HEK293T (cell line): ENCODE measurements at regions not wholly inside any gene's neighbourhood (a gene's known extent, or its start where the extent isn't known, plus 50 kb on each side); places are given as distances from the start of the nearest gene placed in this dataset.

Source experiments
- CTCF ChIA-PET: fragments of 350-600 bp; formaldehyde crosslinking; extraction: SDS; loops from one replicate; lab custom pipeline; 2021; ENCODE audit warnings: antibody characterized with exemption, inconsistent platforms; lab: Yijun Ruan, JAX
- POLR2A ChIA-PET: fragments of 350-600 bp; formaldehyde crosslinking; extraction: SDS; loops from one replicate; lab custom pipeline; 2020; ENCODE audit warnings: antibody characterized with exemption, inconsistent platforms; lab: Yijun Ruan, JAX
- DNase-seq: peaks from one replicate; pipeline ENCODE4 v3.0.0; 2012; ENCODE audit warnings: mixed read lengths; ENCODE audit errors: extremely low spot score
- ARNT ChIP-seq: fragments of 450-650 bp; IDR thresholded peaks from 2 replicates; pipeline ENCODE4 v1.6.1; 2017; ENCODE audit warnings: mild to moderate bottlenecking
- BHLHE40 ChIP-seq: fragments of 450-650 bp; IDR thresholded peaks from 2 replicates; pipeline ENCODE4 v1.6.1; 2016; ENCODE audit warnings: mild to moderate bottlenecking, moderate library complexity, borderline replicate concordance
- CTBP1 ChIP-seq: fragments of 450-650 bp; IDR thresholded peaks from 2 replicates; pipeline ENCODE4 v1.6.1; 2016; ENCODE audit warnings: borderline replicate concordance
- ELF4 ChIP-seq: fragments of 450-650 bp; IDR thresholded peaks from 2 replicates; pipeline ENCODE4 v1.6.1; 2017; ENCODE audit warnings: antibody characterized with exemption
- FOXA1 ChIP-seq: fragments of 450-650 bp; IDR thresholded peaks from 2 replicates; pipeline ENCODE4 v1.6.1; 2016; ENCODE audit warnings: mild to moderate bottlenecking
- FOXK2 ChIP-seq: fragments of 450-650 bp; IDR thresholded peaks from 2 replicates; pipeline ENCODE4 v1.6.1; 2016; ENCODE audit warnings: mild to moderate bottlenecking
- FOXM1 ChIP-seq: fragments of 450-650 bp; IDR thresholded peaks from 2 replicates; pipeline ENCODE4 v1.6.1; 2017; ENCODE audit warnings: mild to moderate bottlenecking, borderline replicate concordance
- HDGF ChIP-seq: fragments of 450-650 bp; IDR thresholded peaks from 2 replicates; pipeline ENCODE4 v1.6.1; 2017; ENCODE audit warnings: antibody characterized with exemption, borderline replicate concordance
- L3MBTL2 ChIP-seq: fragments of 450-650 bp; conservative IDR thresholded peaks from 2 replicates; pipeline ENCODE4 v1.6.1; 2016; ENCODE audit warnings: mild to moderate bottlenecking
- LEF1 ChIP-seq: fragments of 450-650 bp; IDR thresholded peaks from 2 replicates; pipeline ENCODE4 v1.6.1; 2017; ENCODE audit warnings: mild to moderate bottlenecking, borderline replicate concordance
- NFRKB ChIP-seq: fragments of 450-650 bp; IDR thresholded peaks from 2 replicates; pipeline ENCODE4 v1.6.1; 2016; ENCODE audit warnings: mild to moderate bottlenecking, moderate library complexity
- SP1 ChIP-seq: fragments of 450-650 bp; IDR thresholded peaks from 2 replicates; pipeline ENCODE4 v1.6.1; 2017
- SUZ12 ChIP-seq: fragments of 450-650 bp; IDR thresholded peaks from 2 replicates; pipeline ENCODE4 v1.6.1; 2016; ENCODE audit warnings: mild to moderate bottlenecking
- TARDBP ChIP-seq: fragments of 450-650 bp; IDR thresholded peaks from 2 replicates; pipeline ENCODE4 v1.6.1; 2016
- ZNF384 ChIP-seq: fragments of 450-650 bp; IDR thresholded peaks from 2 replicates; pipeline ENCODE4 v1.6.1; 2016
- TF ChIP-seq, protein P1 (sequence below): fragments of 450-650 bp; IDR thresholded peaks from 2 replicates; pipeline ENCODE4 v1.6.1; 2016

- no peak for DNase-seq
- CTCF ChIA-PET: no interaction called here
- POLR2A ChIA-PET: no interaction called here
- TF ChIP-seq TARDBP: no peak
- no peak for TF ChIP-seq SP1
- no peak for TF ChIP-seq L3MBTL2
- TF ChIP-seq LEF1: no peak
- TF ChIP-seq FOXM1: no peak
These were observed 250.0 kb downstream of the CDC14C start for GRCh38 chr7:49174396-49174795.

DNA sequence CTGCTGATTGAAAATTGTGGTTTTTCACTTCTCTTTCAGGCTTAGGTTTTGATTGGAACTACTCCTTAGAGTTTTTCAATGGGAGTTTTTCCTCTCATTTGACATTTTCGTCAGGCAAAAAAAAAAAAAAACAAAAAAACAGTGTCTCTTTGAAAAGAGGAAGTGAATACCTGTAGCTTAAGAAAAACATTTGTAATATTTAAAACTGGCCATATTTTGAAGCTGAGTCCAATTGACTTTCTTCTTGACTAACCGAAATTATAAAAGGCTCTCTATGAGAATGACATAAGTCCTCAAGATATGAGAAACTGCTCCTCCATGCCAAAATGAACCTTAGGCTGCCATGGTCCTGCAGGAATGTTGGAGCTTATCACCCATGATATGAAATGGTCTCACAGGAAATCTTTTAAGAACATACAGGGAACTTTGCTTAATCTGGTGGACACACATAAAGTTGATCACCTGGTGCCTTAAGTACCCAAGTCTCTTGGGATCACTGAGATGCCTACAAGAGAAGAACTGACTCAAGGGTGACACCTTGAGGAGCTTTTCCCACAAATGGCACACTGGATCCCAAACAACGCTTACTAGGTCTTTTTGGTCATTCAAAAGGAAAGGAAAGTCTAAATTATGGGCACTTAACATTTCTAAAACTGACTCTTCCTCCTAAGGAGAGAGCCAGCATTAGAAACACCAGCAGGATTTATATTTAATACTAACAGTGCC is 263.4 kb downstream of the CDC14C start:
- ChIA-PET CTCF (interaction anchor here (0.7 kb wide), 1 partner anchor 146 kb away, joined by 4 read pairs; no protein-coding TSS in a partner anchor), POLR2A (no interaction called here)
- DNase-seq: no peak
- no peak for TF ChIP-seq ARNT
- no peak for TF ChIP-seq FOXA1
- no peak for TF ChIP-seq CTBP1

GRCh38 chr7:49228426-49229098 is 304.2 kb downstream of the CDC14C start:
- TF ChIP-seq FOXM1 (no peak), CTBP1 (no peak), FOXK2 (no peak), ZNF384 (no peak), TARDBP (no peak)
- POLR2A ChIA-PET: no interaction called here
- DNase-seq: no peak
- CTCF ChIA-PET: no interaction called here

GRCh38 chr7:49229246-49229645 is 304.9 kb downstream of the CDC14C start:
- CTCF ChIA-PET: no interaction called here
- TF ChIP-seq ELF4 (no peak), FOXA1 (no peak), LEF1 (no peak), FOXK2 (no peak), HDGF (no peak)
- no peak for DNase-seq
- POLR2A ChIA-PET: no interaction called here

DNA sequence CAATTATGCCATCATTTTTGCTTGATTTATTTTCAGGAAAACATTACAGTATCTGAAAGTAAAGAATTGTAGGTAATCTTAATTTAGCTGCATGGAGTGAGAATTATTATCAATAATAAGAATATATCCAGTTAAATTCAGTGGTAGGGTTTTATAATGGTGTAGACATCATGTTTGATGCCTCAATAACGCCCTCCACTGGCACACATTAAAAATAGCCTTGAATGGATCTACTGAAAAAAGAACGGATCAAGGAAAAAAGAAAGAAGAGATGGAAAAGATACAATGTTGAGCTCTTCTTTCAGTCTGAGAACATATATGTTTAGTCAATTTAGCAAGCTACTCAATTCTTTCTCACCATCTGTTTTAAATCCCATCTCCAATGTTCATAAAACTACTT is 319.2 kb downstream of the CDC14C start:
- no peak for TF ChIP-seq BHLHE40
- TF ChIP-seq SUZ12: no peak
- TF ChIP-seq SP1: no peak
- no peak for TF ChIP-seq L3MBTL2
- no peak for TF ChIP-seq ELF4
- TF ChIP-seq ZNF384: no peak
- TF ChIP-seq, protein P1, sequence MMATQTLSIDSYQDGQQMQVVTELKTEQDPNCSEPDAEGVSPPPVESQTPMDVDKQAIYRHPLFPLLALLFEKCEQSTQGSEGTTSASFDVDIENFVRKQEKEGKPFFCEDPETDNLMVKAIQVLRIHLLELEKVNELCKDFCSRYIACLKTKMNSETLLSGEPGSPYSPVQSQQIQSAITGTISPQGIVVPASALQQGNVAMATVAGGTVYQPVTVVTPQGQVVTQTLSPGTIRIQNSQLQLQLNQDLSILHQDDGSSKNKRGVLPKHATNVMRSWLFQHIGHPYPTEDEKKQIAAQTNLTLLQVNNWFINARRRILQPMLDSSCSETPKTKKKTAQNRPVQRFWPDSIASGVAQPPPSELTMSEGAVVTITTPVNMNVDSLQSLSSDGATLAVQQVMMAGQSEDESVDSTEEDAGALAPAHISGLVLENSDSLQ: no peak
- no peak for TF ChIP-seq CTBP1
- no peak for TF ChIP-seq LEF1
- TF ChIP-seq FOXA1: no peak
- no peak for TF ChIP-seq NFRKB
- TF ChIP-seq HDGF: no peak
- TF ChIP-seq FOXM1: no peak
- no peak for TF ChIP-seq ARNT
- no peak for TF ChIP-seq FOXK2
- ChIA-PET CTCF (no interaction called here), POLR2A (no interaction called here)
- DNase-seq: no peak

DNA sequence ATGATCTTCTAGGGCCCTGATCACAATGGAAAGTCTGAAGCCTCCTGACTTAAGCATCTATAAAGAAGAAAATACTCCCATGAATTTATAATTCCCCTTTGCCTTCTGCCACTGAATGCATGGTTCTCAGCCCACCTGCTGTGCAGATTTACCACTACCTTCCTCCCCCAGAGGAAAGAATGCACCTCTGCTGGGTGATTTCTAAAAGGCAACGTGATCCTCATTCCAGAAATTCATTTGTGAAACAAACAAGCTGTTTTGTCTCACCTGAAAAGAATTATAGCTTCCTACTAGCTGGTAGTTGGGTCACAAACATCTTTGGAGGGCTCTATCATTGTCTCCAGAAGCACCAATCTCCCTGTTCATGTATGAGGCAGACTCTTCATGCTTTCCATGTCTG is 320.2 kb downstream of the CDC14C start:
- CTCF ChIA-PET: interaction anchor here (0.6 kb wide), 1 partner anchor 12 kb away, joined by 3 read pairs; no protein-coding TSS in a partner anchor
- no peak for DNase-seq
- TF ChIP-seq ELF4: no peak
- TF ChIP-seq CTBP1: no peak
- no peak for TF ChIP-seq ARNT
- TF ChIP-seq, protein P1: no peak
- TF ChIP-seq LEF1: no peak
- TF ChIP-seq FOXA1: no peak
- no peak for TF ChIP-seq BHLHE40
- POLR2A ChIA-PET: no interaction called here

- ChIA-PET POLR2A (no interaction called here), CTCF (interaction anchor here (0.6 kb wide), 2 partner anchors 11 to 280 kb away, joined by 3 to 8 read pairs; no protein-coding TSS in a partner anchor)
- no peak for DNase-seq
- TF ChIP-seq ARNT: no peak
- no peak for TF ChIP-seq SUZ12
- TF ChIP-seq LEF1: no peak
- no peak for TF ChIP-seq L3MBTL2
- no peak for TF ChIP-seq SP1
- TF ChIP-seq, protein P1: no peak
- no peak for TF ChIP-seq FOXA1
- TF ChIP-seq BHLHE40: no peak
- TF ChIP-seq ZNF384: no peak
- no peak for TF ChIP-seq TARDBP
- TF ChIP-seq NFRKB: no peak
- no peak for TF ChIP-seq FOXK2
- no peak for TF ChIP-seq ELF4
- TF ChIP-seq CTBP1: no peak
These were observed 320.7 kb downstream of the CDC14C start for GRCh38 chr7:49245062-49245461.
